DND-41 (cell line): ENCODE measurements at regions not wholly inside any gene's neighbourhood (a gene's known extent, or its start where the extent isn't known, plus 50 kb on each side); places are given as distances from the start of the nearest gene placed in this dataset.

Source experiments
- ATAC-seq: fragments of 200-7000 bp; cut with Tn5 transposase; 3 replicates; pipeline ENCODE4 v1.9.1; 2021; ENCODE audit warnings: low read depth; ENCODE audit not compliant: insufficient read depth
- DNase-seq: peaks from one replicate; pipeline ENCODE4 v3.0.0-alpha.2; 2020
- H2AFZ ChIP-seq: 2 replicates; pipeline ENCODE4 v1.6.0; 2012; ENCODE audit warnings: low read depth, low read length
- H3K27ac ChIP-seq: 2 replicates; pipeline ENCODE4 v1.5.1; 2012; ENCODE audit warnings: low read length, inconsistent platforms
- H3K27me3 ChIP-seq: fragments of 200-600 bp; sonication (generic); 2 replicates; pipeline ENCODE4 v1.6.0; 2012; ENCODE audit warnings: low read length, mild to moderate bottlenecking, inconsistent platforms; ENCODE audit not compliant: insufficient read depth, poor library complexity
- H3K36me3 ChIP-seq: 2 replicates; pipeline ENCODE4 v1.5.1; 2012; ENCODE audit warnings: low read length, inconsistent platforms; ENCODE audit not compliant: insufficient read depth
- H3K4me1 ChIP-seq: 2 replicates; pipeline ENCODE4 v1.5.1; 2012; ENCODE audit warnings: mild to moderate bottlenecking, low read length; ENCODE audit not compliant: insufficient read depth
- H3K4me2 ChIP-seq: 2 replicates; pipeline ENCODE4 v1.6.0; 2012; ENCODE audit warnings: mild to moderate bottlenecking, moderate library complexity, low read length, inconsistent platforms; ENCODE audit not compliant: insufficient read depth
- H3K4me3 ChIP-seq, 2 experiments: fragments of 200-600 bp in 1 of 2; shearing (Covaris generic) in 1 of 2; 2 replicates each; pipeline ENCODE4 v1.5.1; 2012 to 2016; ENCODE audit warnings: inconsistent platforms in 2 of 2, low read length in 2 of 2, mild to moderate bottlenecking in 2 of 2, low read depth in 1 of 2, moderate library complexity in 1 of 2
- H3K79me2 ChIP-seq: 2 replicates; pipeline ENCODE4 v1.6.0; 2012; ENCODE audit warnings: low read length, inconsistent platforms; ENCODE audit not compliant: insufficient read depth
- H3K9ac ChIP-seq: 2 replicates; pipeline ENCODE4 v1.6.0; 2012; ENCODE audit warnings: low read depth, mild to moderate bottlenecking, inconsistent platforms, low read length, moderate library complexity
- H3K9me3 ChIP-seq: 2 replicates; pipeline ENCODE4 v1.5.1; 2012; ENCODE audit warnings: low read length, moderate library complexity, mild to moderate bottlenecking, inconsistent platforms; ENCODE audit not compliant: insufficient read depth, severe bottlenecking
- H4K20me1 ChIP-seq: 2 replicates; pipeline ENCODE4 v1.6.0; 2012; ENCODE audit warnings: low read length; ENCODE audit not compliant: insufficient read depth
- EZH2 ChIP-seq: IDR thresholded peaks from 3 replicates; pipeline ENCODE4 v1.6.1; 2012; ENCODE audit warnings: borderline replicate concordance, low read depth, mild to moderate bottlenecking, moderate library complexity, low read length, inconsistent platforms; ENCODE audit not compliant: severe bottlenecking
- TF ChIP-seq, protein P1 (sequence below): IDR thresholded peaks from 2 replicates; pipeline ENCODE4 v1.5.1; 2012; ENCODE audit warnings: borderline replicate concordance, low read length, moderate library complexity, mild to moderate bottlenecking; ENCODE audit not compliant: poor library complexity, severe bottlenecking; ENCODE audit errors: extremely low read depth

DNA sequence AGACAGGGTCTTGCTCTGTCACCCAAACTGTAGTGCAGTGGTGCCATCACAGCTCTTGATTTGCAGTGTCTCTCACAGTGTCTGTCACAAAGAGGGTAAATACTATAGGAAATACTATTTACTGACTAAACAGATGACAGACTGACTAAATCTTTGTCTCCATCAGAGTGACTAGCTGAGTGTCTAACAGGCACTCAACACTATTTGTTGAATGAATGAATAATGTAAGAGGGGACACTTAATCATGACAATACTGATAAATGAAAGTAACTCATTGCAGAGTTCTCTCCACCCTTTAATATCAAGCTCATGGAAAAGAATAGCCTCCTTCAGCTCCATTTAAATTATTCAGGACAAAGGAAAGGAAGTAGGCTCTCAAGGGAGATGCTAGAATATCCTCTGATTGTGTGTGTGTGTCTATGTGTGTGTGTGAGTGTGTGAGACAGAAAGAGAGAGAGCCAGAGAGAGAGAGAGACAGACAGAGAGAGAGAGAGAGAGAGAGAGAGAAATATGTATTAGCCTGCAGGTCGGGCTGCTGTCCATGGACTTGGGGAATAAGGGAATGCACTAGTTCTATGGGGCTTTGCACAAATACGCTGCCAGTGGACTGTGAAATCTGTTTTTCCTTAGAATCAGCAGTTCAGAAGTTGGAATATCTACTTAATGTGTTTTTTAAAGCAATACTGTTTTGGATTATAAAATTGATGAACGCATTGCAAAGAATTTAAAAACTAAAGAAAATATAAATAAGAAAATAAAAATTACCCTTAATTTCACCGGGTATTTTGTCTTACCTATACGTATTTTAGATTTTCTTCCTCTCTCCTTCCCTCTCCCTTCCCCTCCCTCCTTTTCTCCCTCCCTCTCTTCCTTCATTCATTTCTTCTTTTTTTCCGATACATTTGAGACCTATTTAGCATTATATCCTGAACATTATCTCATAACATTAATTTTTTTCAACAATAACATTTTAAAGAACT, 132.9 kb upstream of the LRIG1 start:
- H2AFZ ChIP-seq, result no peak overlapping the region
- ATAC-seq (no peak), DNase-seq (no peak)

DNA sequence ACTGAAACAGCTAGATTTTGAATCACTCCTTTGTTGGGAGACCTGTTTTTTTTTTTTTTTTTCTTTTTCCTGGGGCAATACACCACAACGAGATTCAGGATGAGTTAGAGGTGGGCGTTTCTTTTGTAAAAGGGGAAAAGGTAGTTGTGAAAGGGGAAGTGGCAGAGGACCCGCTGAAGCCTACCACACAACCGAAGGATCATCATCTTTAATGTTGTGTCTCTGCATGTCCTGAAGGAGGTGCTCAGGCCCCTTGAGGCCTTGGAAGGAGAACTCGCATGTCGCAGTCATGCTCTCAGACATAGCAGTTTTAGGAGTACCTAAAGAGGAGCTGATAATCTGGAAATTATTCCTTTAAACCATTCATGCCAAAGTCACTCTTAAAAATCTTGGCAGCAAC, 137.9 kb upstream of the LRIG1 start:
- no peak overlapping the region for H3K27ac ChIP-seq
- no peaks in the 10 kb centered on the region for H4K20me1 ChIP-seq
- no peaks in the 10 kb centered on the region for H3K27me3 ChIP-seq
- no peak for ATAC-seq
- DNase-seq, result no peak
- H3K4me2 ChIP-seq, result no peak overlapping the region
- TF ChIP-seq, protein P1, sequence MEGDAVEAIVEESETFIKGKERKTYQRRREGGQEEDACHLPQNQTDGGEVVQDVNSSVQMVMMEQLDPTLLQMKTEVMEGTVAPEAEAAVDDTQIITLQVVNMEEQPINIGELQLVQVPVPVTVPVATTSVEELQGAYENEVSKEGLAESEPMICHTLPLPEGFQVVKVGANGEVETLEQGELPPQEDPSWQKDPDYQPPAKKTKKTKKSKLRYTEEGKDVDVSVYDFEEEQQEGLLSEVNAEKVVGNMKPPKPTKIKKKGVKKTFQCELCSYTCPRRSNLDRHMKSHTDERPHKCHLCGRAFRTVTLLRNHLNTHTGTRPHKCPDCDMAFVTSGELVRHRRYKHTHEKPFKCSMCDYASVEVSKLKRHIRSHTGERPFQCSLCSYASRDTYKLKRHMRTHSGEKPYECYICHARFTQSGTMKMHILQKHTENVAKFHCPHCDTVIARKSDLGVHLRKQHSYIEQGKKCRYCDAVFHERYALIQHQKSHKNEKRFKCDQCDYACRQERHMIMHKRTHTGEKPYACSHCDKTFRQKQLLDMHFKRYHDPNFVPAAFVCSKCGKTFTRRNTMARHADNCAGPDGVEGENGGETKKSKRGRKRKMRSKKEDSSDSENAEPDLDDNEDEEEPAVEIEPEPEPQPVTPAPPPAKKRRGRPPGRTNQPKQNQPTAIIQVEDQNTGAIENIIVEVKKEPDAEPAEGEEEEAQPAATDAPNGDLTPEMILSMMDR, result no peak
- TF ChIP-seq EZH2, result no peak
- no peak overlapping the region for H3K9ac ChIP-seq
- no peaks in the 10 kb centered on the region for H3K79me2 ChIP-seq
- H2AFZ ChIP-seq, result no peak overlapping the region
- no peaks in the 10 kb centered on the region for H3K9me3 ChIP-seq
- H3K36me3 ChIP-seq, result no peaks in the 10 kb centered on the region
- no peaks in the 10 kb centered on the region for H3K4me1 ChIP-seq
- no peak overlapping the region for H3K4me3 ChIP-seq

More for the DNA sequence above, 132.9 kb upstream of the LRIG1 start:
- Histone ChIP-seq H3K4me2 (no peak overlapping the region), H3K9me3 (no peaks in the 10 kb centered on the region), H3K9ac (no peak overlapping the region), H3K27ac (no peak overlapping the region), H3K79me2 (no peaks in the 10 kb centered on the region), H4K20me1 (no peaks in the 10 kb centered on the region), H3K4me3 (no peak overlapping the region), H3K27me3 (no peaks in the 10 kb centered on the region), H3K36me3 (no peaks in the 10 kb centered on the region), H3K4me1 (no peaks in the 10 kb centered on the region)
- TF ChIP-seq, protein P1, result no peak
- TF ChIP-seq EZH2, result no peak

DNA sequence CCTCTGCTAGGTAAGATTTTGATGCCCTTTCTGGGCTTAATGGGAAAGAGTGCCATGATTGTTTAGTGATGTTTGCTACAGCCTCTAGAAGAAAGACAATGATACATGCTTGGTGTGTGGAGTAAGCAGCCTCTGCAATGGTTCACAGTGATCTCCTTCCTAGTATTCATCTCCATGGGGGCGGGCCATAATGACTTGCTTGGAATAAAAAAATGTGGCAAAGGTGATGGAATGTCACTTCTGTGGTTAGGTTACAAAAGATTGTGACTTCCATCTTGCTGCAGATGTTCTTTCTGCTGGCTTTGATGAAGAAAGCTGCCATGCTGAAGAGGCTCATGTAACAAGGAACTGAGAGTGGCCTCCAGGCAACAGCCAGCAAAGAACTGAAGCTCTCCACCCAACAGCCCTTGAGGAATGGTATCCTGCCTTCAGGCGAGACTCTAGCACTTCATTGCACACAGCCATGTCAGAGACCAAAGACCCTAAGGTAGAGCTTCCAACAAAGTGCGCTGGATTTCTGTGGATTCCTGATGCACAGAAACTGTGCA, 139.1 kb upstream of the LRIG1 start:
- no peaks in the 10 kb centered on the region for H3K79me2 ChIP-seq
- no peaks in the 10 kb centered on the region for H3K9me3 ChIP-seq
- no peak overlapping the region for H3K9ac ChIP-seq
- ATAC-seq (no peak), DNase-seq (no peak)
- H4K20me1 ChIP-seq, result no peaks in the 10 kb centered on the region
- H3K36me3 ChIP-seq, result no peaks in the 10 kb centered on the region
- H3K4me2 ChIP-seq, result no peak overlapping the region
- H2AFZ ChIP-seq, result no peak overlapping the region
- no peak overlapping the region for H3K27ac ChIP-seq
- no peak overlapping the region for H3K4me3 ChIP-seq
- H3K27me3 ChIP-seq, result no peaks in the 10 kb centered on the region
- TF ChIP-seq, protein P1, result no peak
- no peak for TF ChIP-seq EZH2
- H3K4me1 ChIP-seq, result no peaks in the 10 kb centered on the region
